PFSK-1 (cell line): ENCODE measurements at regions not wholly inside any gene's neighbourhood (a gene's known extent, or its start where the extent isn't known, plus 50 kb on each side); places are given as distances from the start of the nearest gene placed in this dataset.

ENCODE experiments used
- REST ChIP-seq, 2 experiments: IDR thresholded peaks; 2 replicates each; pipeline versions ENCODE4 v1.6.1 to v1.8.0; 2011 to 2012; ENCODE audit warnings: low read depth in 2 of 2, low read length in 2 of 2, control low read depth in 1 of 2, inconsistent platforms in 1 of 2, mild to moderate bottlenecking in 1 of 2, moderate library complexity in 1 of 2; ENCODE audit not compliant: insufficient read depth in 1 of 2
- SIN3A ChIP-seq: IDR thresholded peaks from 2 replicates; pipeline ENCODE4 v1.6.1; 2012; ENCODE audit warnings: mild to moderate bottlenecking, low read length, moderate library complexity, borderline replicate concordance; ENCODE audit not compliant: insufficient read depth

- TF ChIP-seq SIN3A (no peak), REST (IDR thresholded peaks at IDR 0.05; ENCODE audit: insufficient read depth in 1 of 2, low read depth in 2 of 2, low read length in 2 of 2) (no peak)
Measured at GRCh38 chr12:116666305-116666673, 71.6 kb downstream of the SPRING1 start.
